GM21576 (cell line): ENCODE measurements at regions not wholly inside any gene's neighbourhood (a gene's known extent, or its start where the extent isn't known, plus 50 kb on each side); places are given as distances from the start of the nearest gene placed in this dataset.

Source experiments
- ATAC-seq: cut with Tn5 transposase; IDR thresholded peaks from one replicate; pipeline ENCODE4 v1.9.1; 2021; ENCODE audit warnings: mild to moderate bottlenecking, moderate library complexity; ENCODE audit not compliant: unreplicated experiment

- ATAC-seq: no peak
Observed at GRCh38 chr5:73295447-73295846, 122.5 kb downstream of the TMEM174 start.

GRCh38 chr5:73292816-73293459, 119.9 kb downstream of the TMEM174 start:
- no peak for ATAC-seq

- ATAC-seq: no peak
Observed at GRCh38 chr5:73291873-73292272, 118.9 kb downstream of the TMEM174 start.

GRCh38 chr5:73290242-73290641, 117.2 kb downstream of the TMEM174 start:
- no peak for ATAC-seq

- ATAC-seq: no peak
Observed at GRCh38 chr5:73288803-73289720, 116.1 kb downstream of the TMEM174 start.

- ATAC-seq: no peak
Observed at GRCh38 chr5:73286896-73287295, 113.9 kb downstream of the TMEM174 start.

GRCh38 chr5:73284985-73285384, 112.0 kb downstream of the TMEM174 start:
- ATAC-seq: no peak

- no peak for ATAC-seq
Observed at GRCh38 chr5:73284220-73284795, 111.3 kb downstream of the TMEM174 start.

GRCh38 chr5:73282923-73283322, 109.9 kb downstream of the TMEM174 start:
- ATAC-seq: no peak

- ATAC-seq: no peak
Observed at GRCh38 chr5:73282383-73282782, 109.4 kb downstream of the TMEM174 start.

- ATAC-seq: no peak
Observed at GRCh38 chr5:73280821-73281746, 108.1 kb downstream of the TMEM174 start.

- ATAC-seq: no peak
Observed at GRCh38 chr5:73280386-73280785, 107.4 kb downstream of the TMEM174 start.

- no peak for ATAC-seq
Observed at GRCh38 chr5:73279805-73280204, 106.8 kb downstream of the TMEM174 start.

- ATAC-seq: no peak
Observed at GRCh38 chr5:73278693-73279092, 105.7 kb downstream of the TMEM174 start.

GRCh38 chr5:73274881-73275663, 102.1 kb downstream of the TMEM174 start:
- no peak for ATAC-seq

- no peak for ATAC-seq
Observed at GRCh38 chr5:73274121-73274520, 101.1 kb downstream of the TMEM174 start.

GRCh38 chr5:73273379-73274050, 100.5 kb downstream of the TMEM174 start:
- no peak for ATAC-seq

- ATAC-seq: no peak
Observed at GRCh38 chr5:73272351-73272750, 99.4 kb downstream of the TMEM174 start.

GRCh38 chr5:73268826-73269225, 95.8 kb downstream of the TMEM174 start:
- ATAC-seq: no peak
